ENCODE measurements at regions not wholly inside any gene's neighbourhood (a gene's known extent, or its start where the extent isn't known, plus 50 kb on each side); places are given as distances from the start of the nearest gene placed in this dataset.

DNA sequence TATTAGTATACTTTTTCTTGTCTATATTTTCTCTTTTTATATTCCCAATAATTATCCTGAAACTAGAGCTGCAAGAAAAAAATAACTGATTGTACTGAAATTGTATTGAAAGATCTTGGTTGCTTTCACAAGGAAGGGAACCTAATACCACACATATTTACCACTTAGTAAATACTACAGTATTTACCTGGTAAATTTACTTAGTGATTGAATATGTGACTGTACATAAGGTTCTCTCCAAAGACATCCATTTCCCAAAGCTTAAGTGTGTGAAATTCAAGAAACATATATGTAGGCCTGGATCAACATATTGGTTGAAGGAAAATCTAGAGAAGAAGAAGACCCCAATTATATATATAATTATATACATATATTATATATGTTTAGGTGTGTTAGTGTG is 1272.7 kb downstream of the C4orf33 start:
- no peak for DNase-seq

DNA sequence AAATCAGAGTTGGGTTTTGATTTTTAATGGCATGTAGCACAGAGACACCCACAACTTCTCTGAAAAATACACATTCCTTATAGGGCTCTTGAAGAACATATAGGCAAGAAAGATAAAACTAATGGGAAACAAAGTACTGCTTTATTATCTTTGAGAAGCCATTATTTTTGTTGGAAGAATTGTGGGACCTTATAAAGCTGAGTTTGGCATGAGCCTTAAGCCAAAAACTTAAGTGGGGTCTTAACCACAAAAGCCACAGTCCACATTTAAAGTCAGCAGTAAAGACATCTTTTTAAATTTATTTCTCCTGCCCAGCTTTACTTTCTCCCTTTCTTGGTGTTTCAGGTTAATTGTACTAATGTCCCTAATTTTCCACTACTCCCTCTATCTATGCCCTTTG is 1297.3 kb downstream of the C4orf33 start:
- DNase-seq = no peak

DNA sequence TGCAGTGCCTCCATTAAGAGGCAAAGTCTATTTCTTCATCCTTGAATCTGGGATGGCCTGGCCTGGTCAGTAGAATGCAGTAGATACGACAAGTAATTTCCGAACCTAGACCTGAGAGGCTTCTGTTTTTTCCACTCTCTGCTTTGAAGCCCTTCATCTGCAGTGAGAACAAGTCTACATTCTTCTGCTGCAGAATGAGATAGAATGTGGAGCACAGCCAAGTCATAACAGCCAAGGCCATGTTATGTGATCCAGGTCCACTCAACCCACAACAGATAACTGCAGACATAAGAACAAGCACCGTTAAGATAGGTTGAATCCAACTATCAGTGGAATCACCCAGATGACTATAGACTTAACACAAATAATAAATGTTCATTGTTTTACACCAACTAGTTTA is 1297.7 kb downstream of the C4orf33 start:
- DNase-seq = no peak

DNA sequence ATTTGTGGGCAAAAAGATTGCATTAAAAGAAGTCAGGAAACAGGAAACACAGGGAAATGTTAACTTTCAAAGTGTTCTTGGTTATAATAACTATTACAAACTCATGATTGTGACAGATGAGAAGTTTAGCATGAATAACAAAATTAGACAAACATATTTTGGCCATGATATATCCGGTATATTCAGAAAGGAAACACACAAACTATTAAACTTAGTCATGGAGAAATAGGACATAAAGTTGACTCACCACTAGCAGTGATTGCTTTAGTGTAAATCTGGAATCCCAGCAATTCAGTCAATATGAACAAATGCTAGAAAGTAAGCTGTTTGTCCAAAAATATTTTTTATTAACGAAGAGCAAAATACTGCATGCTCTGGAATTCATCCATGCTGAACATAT is 1299.9 kb downstream of the C4orf33 start:
- DNase-seq = no peak

DNA sequence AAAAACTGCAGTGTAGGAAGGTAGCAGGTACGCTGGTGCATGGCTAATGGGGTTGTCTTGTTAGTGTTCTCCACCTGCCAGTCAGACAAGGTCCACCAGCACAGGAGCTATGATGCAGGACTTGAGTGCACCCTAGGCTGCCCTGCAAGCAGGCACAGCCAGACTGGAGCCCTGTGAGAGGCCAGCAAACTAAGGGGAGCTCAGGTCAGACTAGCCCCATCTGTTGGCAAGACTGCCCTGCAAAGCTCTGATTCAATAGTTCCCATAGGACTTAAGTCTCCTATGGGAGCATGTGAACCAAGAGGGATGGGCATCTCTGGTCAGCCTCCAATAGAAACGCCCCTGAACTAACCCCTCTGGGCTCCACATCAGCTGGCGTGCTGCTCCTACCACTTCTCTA is 1307.3 kb downstream of the C4orf33 start:
- DNase-seq = no peak

DNA sequence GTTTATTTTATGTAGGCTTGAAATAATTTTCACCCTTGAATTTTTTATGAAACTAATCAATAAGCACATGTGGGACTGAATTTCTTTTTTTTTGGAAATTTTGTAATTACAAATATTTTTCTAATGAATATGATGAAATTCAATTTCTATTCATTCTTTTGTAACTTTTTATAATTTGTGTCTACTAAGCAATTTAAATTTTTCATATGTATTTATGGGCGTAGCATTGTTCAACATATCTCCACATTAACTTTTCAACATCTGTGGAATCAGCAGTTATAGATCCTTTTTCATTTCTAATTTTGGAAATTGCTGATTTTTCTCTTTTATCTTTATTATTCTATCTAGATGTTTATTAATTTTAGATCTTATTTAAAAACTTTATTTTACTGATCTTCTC is 1320.3 kb downstream of the C4orf33 start:
- DNase-seq = no peak

DNA sequence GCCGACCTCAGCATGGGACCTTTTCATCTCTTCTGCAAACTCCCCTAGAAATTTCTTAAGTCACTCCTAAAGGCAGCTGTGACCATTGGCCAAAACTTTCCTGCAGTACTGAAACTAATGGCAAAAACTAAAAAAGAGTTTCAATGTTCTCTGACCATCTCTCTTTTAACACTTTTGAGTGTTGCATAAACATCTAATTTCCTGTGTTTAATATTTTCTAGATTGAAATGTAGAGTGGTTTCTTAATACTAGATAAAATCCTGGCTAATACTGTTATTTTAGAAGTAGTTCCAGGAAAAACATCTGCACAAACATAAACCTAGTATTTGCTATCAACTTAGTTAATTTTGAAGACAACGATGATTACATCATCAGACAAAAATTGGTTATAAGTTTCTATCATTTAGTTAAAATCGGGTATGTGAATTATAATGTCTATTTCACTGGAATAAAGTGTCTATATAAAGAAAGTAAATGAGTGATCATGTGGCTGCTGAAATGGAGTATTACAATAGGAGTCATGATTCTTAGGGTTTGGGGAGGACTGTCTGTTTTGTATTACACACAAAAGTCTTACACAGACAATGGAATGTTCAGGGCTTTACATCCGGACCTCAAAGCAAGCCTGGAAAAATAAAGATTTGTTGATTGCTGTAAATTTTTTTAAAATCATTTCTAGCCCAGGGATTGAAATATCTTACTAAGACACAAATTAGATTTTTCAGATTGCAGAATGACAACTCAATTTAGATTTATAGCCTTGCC is 1323.4 kb downstream of the C4orf33 start:
- DNase-seq = no peak

DNA sequence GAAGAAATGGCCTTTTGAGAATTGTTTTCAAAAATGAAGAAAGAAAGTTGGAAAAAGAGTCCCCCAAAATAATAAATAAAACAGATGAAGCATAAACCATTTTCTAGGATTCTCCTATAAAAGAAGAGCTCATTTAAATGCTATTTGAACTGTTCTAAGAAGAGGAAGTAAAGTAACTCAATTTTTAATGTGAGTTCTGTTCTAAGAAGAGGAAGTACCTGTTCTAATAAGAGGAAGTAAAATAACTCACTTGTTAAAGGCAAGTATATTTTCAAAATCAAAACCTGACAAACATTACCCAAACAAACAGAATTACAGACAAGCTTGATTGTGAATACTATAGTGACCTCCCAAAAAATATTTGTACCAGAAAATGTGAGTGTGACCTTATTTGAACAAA is 1326.3 kb downstream of the C4orf33 start:
- no peak for DNase-seq

DNA sequence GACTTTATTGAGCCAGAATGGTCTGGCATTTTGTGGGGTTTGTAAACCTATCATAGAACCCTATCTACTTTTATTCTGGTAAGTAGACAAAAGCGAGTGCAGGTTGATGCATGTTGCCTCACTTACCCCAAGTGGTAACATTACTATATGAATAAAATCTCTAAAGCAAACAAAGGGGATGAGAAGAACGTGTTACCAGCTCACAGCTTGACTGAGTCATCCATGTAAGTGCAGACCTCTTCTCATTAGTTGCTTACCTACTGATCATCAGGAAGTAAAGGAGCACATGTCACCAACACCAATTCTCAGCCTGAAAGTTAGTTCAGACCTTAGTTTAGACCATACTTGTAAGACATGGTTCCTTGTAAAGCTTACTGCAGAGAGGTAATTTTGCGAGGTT is 1328.3 kb downstream of the C4orf33 start:
- DNase-seq = no peak

DNA sequence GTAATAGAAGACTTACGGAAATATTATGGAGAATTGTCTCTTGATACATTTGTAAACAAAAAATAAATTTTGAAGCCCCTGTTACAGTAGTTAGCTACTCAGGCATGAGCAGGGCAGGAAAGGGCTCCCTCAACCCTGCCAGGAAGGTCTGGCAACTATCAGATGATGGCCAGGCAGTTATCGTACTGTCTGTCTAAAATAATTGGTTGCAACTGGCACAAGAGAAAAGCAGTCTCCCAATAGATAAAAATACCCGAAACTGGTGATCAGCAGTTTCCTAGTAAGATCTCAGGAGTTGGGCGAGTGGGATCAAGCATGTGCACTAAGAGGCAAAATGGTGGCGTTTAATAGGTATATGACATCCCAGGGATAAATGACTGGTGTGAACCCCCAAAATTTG is 1336.3 kb downstream of the C4orf33 start:
- DNase-seq = no peak

DNA sequence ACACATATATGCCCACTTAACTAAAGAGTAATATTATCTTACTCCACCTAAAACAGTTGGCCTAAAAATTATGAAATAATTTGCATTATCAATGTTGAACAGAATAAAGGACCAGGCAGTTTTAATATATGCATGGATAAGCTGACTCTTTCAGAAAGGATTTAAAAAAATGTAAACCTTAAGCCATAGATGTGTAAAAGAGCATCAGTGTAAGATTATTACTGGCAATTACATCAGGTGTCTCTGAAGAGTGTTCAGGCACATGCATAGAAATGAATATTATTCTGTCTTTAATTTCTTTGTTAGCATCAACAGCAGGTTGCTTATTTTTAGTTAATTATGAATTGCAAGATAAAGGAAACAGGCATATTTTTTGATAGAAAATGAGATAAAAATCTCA is 1353.8 kb downstream of the C4orf33 start:
- no peak for DNase-seq

DNA sequence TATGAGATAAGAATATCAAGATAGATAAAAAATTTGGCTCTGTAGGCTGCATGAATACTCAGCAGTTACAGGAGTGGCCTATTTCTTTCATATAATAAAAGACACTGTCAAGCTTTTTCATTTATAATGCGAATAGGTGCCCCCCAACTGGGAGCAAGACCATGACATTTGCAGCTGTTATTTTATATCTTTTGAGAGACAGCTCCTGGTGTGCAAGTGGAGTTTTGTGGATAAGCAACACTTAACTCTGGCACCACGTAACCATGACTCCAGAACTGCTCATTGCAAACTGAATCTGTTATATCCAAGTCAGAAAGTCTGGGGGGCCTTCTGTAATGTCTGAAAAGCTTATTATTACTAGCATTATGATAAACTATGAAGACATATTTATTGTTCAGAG is 1372.4 kb downstream of the C4orf33 start:
- no peak for DNase-seq

DNA sequence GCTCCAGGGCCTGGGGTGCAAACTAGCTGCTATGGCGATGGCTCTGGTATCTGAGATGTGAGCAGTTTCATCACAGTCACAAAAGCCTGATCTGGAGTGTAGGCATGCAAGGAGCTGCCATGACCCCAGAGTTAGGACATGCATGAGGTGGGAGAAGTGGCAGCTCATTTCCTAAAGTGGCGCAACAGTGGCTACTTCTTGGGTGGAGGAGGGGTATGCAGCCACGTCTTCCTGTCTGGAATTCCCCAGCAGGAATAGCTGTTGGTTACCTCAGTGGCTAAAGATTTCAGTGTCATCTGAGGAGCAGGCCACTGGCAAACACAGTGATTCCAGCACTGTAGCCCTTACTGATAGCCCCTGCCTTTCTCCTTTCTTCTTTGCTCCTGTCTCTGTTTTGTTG is 1382.5 kb downstream of the C4orf33 start:
- no peak for DNase-seq

DNA sequence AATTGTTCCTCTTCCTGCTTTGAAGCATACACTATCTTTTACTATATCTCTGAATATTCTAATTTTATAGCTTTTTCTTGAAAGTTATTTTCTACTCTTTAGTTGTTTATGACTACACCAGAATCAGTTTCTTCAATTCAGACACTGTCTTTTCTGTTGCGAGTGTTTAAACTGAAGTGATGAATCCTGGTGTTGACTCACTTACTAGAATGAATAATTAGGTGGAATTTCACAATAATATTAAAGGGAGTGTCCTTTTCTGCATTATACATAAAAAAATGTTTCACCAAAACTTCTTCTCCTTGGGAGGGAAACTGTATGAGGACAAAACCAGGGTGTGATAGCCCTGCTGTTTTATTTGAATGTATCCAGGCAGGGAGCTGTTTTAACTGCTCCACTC is 1383.1 kb downstream of the C4orf33 start:
- DNase-seq = no peak

DNA sequence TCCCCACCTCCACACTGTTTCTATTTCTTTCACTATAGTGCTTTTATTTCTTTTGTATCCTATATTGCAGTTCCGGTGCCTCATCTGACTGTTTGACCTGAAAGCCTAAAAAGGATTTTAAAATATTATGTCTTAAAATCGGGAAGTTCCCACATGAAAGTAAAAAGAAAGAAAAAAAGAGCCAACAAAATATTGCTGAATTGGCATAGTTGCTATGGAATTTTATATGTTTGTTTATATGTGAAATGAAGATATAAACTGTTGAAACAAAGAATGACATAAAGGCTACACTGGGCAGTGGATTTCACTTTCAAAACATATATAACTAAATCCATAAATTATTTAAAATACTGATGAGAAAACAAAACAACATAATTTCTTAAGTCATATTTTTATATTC is 1383.7 kb downstream of the C4orf33 start:
- DNase-seq = no peak

DNA sequence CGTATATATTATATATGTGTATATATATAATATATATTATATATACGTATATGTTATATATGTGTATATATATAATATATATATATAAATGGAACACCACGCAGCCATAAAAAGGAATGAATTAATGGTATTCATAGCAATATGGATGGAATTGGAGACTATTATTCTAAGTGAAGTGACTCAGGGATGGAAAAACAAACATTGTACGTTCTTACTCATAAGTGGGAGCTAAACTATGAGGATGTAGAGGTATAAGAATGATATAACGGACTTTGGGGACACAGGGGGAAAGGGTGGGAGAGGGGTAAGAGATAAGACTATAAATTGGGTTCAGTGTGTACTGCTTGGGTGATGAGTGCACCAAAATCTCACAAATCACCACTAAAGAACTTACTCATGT is 1388.9 kb downstream of the C4orf33 start:
- DNase-seq = no peak

DNA sequence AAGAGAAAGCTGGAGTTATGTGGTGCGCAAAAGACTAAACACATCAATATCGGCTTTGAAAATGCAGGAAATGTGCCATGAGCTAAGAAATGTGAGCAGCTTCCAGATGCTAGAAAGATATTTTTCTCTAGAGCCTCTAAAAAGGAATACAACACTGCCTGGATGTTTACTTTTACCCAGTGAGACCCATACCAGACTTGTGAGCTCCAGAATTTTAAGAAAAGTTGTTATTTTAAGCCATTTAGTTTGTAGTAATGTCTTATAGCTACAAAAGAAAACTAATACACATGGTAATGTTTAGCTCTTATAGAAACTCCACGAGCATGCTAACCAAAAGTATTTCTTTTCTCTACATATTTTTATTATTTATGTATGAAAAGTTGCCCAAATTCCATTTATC is 1389.4 kb downstream of the C4orf33 start:
- no peak for DNase-seq

DNA sequence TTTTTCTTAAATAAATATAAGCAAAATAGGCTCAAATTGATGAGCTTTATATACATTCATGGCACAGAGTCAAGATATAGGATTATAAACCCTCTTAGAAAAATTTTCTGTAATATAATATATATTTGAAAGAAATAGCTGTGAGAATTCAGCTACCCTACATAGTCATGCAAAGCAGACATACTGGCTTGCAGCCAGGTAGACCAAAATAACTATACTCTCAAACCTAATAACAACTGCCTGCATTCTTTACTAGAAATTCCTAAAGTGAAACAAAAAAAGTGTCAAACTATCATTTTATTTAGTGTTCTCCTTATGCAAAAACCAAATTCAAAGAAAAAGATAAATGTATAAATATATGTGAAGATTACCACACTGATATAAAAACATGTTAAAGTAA is 1390.2 kb downstream of the C4orf33 start:
- no peak for DNase-seq

DNA sequence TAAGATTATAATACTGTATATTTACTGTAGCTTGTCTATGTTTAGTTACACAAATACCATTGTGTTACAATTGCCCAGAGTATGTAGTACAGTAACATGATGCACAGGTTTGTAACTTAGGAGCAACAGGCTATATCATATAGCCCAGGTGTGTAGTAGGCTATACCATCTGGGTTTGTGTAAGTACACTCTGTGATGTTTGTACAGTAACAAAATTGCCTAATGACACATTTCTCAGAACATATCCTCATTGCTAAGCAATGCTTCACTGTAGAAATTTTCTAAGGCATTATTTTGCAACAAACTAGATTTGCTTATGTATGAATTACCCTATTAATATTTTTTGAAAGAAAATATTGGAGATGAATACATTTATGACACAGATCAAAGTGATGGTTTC is 1390.9 kb downstream of the C4orf33 start:
- DNase-seq = no peak

DNA sequence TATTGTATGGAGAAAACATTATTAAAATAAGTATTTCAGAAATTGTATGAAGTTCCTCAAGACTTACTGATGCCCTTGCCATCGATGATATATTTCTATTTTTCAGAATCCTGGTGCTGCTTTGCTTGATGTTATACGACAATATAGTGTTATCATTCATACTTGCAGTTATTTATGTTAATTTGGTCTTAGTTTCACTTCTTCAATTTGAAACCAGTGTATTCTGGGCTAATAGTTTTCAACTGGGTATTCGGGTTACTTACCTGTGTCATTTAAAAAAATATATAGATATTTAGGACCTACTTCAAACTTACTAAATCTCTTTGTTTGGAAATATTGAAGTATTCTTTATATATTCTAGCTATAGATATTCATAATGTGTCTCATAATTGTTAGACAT is 1414.7 kb downstream of the C4orf33 start:
- no peak for DNase-seq

DNA sequence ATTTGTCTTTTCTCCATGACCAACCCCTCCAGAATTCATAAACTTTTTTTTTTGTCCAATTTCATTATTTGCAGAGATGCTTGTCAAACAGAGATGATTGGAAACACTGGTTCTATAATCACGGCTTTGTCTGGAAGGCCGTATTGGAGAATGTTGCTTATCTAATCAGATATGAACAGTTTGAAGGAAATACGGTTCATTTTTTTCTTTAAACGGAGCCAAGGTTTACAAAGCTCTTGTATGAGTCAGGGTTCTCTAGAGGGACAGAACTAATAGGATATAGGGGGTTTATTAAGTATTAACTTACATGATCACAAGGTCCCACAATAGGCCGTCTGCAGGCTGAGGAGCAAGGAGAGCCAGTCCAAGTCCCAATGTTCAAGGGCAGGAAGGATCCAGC is 1415.8 kb downstream of the C4orf33 start:
- DNase-seq = no peak

DNA sequence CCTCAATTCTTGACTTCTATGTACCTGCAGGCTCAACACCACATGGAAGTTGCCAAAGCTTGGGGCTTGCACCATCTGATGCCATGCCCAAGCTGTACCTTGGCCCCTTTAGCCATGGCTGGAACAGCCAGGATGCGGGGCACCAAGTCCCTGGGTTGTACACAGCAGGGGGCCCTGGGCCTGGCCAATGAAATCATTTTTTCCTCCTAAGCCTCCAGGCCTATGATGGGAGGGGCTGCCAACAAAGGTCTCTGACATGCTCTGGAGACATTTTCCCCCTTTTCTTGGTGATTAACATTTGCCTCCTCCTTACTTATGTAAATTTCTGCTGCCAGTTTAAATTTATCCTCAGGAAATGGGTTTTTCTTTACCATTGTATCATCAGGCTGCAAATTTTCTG is 1428.1 kb downstream of the C4orf33 start:
- no peak for DNase-seq

DNA sequence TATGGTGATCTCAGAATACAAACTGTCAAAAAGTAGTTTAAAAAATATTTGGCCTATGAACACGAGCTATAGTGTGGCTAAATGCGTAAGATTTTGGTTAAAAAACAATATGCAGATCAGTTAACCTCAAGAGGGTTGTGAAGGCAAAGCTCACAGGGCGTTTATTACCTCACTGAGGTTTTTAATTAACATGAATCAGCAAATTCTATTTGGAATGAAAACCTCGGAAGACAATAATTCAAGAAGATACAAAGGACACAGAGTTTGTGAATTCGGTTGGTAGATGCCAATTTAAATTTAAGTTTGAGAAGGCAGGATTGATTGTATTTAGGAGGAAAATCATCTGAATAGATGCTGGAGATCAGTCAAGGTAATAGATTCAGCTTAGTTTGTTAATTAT is 1434.6 kb downstream of the C4orf33 start:
- no peak for DNase-seq

DNA sequence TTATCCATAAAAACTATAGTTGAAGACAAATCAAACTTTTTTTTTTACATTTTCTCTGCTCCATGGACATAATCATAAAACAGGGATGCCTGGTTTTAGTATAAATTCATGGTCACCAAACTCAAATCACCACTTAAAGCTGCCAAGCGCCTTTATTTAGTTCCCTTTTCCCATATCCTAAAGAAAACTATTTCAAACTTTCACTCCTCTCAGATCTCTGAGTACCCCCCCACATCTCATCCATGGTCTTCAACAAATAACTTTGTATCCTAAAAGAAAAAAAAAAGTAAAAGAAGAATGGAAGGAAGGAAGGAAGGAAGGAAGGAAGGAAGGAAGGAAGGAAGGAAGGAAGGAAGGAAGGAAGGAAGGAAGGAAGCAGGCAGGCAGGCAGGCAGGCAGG is 1438.7 kb downstream of the C4orf33 start:
- DNase-seq = no peak

DNA sequence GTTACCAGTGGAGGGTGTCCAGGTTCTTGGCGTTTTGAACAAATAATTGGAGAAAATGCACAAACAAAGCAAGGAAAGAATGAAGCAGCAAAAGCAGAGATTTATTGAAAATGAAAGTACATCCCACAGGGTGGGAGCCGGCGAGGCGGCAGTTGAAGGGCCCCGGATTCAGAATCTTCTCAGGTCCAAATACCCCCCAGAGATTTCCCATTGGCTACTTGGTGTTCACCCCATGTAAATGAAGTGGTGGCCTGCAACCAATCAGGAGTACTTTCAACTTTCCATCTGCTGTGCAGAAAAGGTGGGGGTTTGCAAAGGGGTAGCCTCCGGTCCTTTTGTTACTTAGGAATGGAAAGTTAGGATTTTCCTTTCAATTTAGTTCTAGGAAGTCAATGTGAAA is 1447.0 kb downstream of the C4orf33 start:
- no peak for DNase-seq

DNA sequence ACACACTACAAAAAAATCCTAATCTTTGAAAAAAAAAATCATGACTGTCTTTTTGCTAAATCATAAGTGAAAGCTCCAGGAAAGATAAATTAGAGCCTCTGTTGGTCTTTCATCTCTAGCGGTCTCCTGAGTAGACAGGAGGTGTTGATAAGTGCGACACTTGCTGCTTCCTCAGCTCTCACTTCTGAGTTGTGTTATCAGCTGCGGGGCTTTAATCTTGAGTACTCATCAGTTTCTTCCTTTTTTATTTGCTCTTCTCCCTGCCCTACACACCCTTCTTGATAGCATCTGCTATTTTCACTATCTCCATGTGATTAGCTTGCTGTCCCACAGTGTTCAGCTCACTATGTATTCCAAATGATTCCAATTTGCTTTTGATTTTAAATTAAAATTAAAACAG is 1449.2 kb downstream of the C4orf33 start:
- no peak for DNase-seq
